Endothelial cell of umbilical vein (primary cell): ENCODE measurements at regions not wholly inside any gene's neighbourhood (a gene's known extent, or its start where the extent isn't known, plus 50 kb on each side); places are given as distances from the start of the nearest gene placed in this dataset.

Source experiments
- BruUV-seq: library from RNA; stranded (reverse); fragments of 400-500 nt; replicated peaks from 2 replicates; lab custom pipeline; 2021; lab: Mats Ljungman, UMichigan
- CTCF ChIA-PET: fragments of 300-600, 350-600 bp; sonication (Branson Sonifier 250); formaldehyde crosslinking; loops from one replicate; lab custom pipeline; 2021; ENCODE audit warnings: antibody characterized with exemption, inconsistent platforms; lab: Charles Lee
- POLR2A ChIA-PET: fragments of 300-600, 350-600 bp; sonication (Branson Sonifier 250); formaldehyde crosslinking; loops from one replicate; lab custom pipeline; 2021; ENCODE audit warnings: antibody characterized with exemption, inconsistent platforms; lab: Charles Lee
- DNase-seq: peaks from one replicate; pipeline ENCODE4 v3.0.0-alpha.2; 2011; ENCODE audit warnings: low read depth, low spot score
- FAIRE-seq: peaks from 2 replicates; lab custom pipeline; 2011; peaks lifted over from hg19 to GRCh38; lab: Jason Lieb, UNC
- H2AFZ ChIP-seq: 2 replicates; pipeline ENCODE4 v1.6.0; 2012; ENCODE audit warnings: low read depth, low read length, control low read depth, inconsistent platforms
- H3K27ac ChIP-seq: 2 replicates; pipeline ENCODE4 v1.5.1; 2011; ENCODE audit warnings: low read depth, mild to moderate bottlenecking, control low read depth, low read length, moderate library complexity; ENCODE audit not compliant: insufficient read depth
- H3K27me3 ChIP-seq, 2 experiments: 2 replicates each; pipeline versions ENCODE4 v1.6.0 to v1.6.1; 2011; ENCODE audit warnings: low read length in 2 of 2, mixed read lengths in 1 of 2; ENCODE audit not compliant: control insufficient read depth in 2 of 2, insufficient read depth in 2 of 2
- H3K36me3 ChIP-seq, 2 experiments: 2 replicates in 1 of 2; 3 replicates in 1 of 2; pipeline ENCODE4 v1.5.1; 2011; ENCODE audit warnings: low read length in 2 of 2, mild to moderate bottlenecking in 1 of 2, moderate library complexity in 1 of 2; ENCODE audit not compliant: control insufficient read depth in 2 of 2, insufficient read depth in 2 of 2; ENCODE audit errors: extremely low read depth in 1 of 2
- H3K4me1 ChIP-seq: 3 replicates; pipeline ENCODE4 v1.5.1; 2011; ENCODE audit warnings: mild to moderate bottlenecking, low read length; ENCODE audit not compliant: control insufficient read depth, insufficient read depth; ENCODE audit errors: extremely low read depth
- H3K4me2 ChIP-seq: 2 replicates; pipeline ENCODE4 v1.6.1; 2011; ENCODE audit warnings: low read length, control low read depth, mixed read lengths; ENCODE audit not compliant: insufficient read depth
- H3K4me3 ChIP-seq, 3 experiments: fragments of 200-600 bp in 1 of 3; sonication (generic), shearing (Covaris generic) in 1 of 3; replicated peaks in 1 of 3; 2 replicates each; pipeline ENCODE4 v1.5.1; 2011 to 2016; ENCODE audit warnings: control low read depth in 3 of 3, low read length in 3 of 3, mild to moderate bottlenecking in 2 of 3, inconsistent platforms in 1 of 3, low read depth in 1 of 3, moderate library complexity in 1 of 3; ENCODE audit not compliant: insufficient read depth in 1 of 3
- H3K79me2 ChIP-seq: 2 replicates; pipeline ENCODE4 v1.6.0; 2012; ENCODE audit warnings: low read length, inconsistent platforms; ENCODE audit not compliant: control insufficient read depth, insufficient read depth
- H3K9ac ChIP-seq: replicated peaks from 2 replicates; pipeline ENCODE3; 2011; ENCODE audit warnings: low read length, control low read depth; ENCODE audit not compliant: insufficient read depth; ENCODE audit errors: extremely low read depth
- H3K9me1 ChIP-seq: replicated peaks from 3 replicates; pipeline ENCODE4 v1.6.0; 2011; ENCODE audit warnings: mild to moderate bottlenecking, low read length; ENCODE audit not compliant: control insufficient read depth, insufficient read depth; ENCODE audit errors: extremely low read depth
- H3K9me3 ChIP-seq: replicated peaks from 2 replicates; pipeline ENCODE4 v1.5.1; 2012; ENCODE audit warnings: low read length, inconsistent platforms; ENCODE audit not compliant: control insufficient read depth, insufficient read depth
- H4K20me1 ChIP-seq: replicated peaks from 2 replicates; pipeline ENCODE3; 2011; ENCODE audit warnings: mild to moderate bottlenecking, low read length; ENCODE audit not compliant: control insufficient read depth, insufficient read depth; ENCODE audit errors: extremely low read depth
- CTCF ChIP-seq, 2 donors: IDR thresholded peaks; 1 replicate in 1 of 2; 2 replicates in 1 of 2; pipeline ENCODE4 v1.5.1; 2011; ENCODE audit warnings: low read length in 2 of 2, mild to moderate bottlenecking in 2 of 2, moderate library complexity in 2 of 2, control low read depth in 1 of 2, inconsistent platforms in 1 of 2, low read depth in 1 of 2; ENCODE audit not compliant: insufficient read depth in 1 of 2; ENCODE audit errors: extremely low read depth in 1 of 2
- EZH2 ChIP-seq: IDR thresholded peaks from 2 replicates; pipeline ENCODE4 v1.6.1; 2012; ENCODE audit warnings: borderline replicate concordance, low read depth, mild to moderate bottlenecking, moderate library complexity, low read length, inconsistent platforms; ENCODE audit not compliant: severe bottlenecking
- FOS ChIP-seq: IDR thresholded peaks from 2 replicates; pipeline ENCODE4 v1.6.1; 2011; ENCODE audit warnings: mild to moderate bottlenecking, low read length, moderate library complexity, borderline replicate concordance; ENCODE audit not compliant: insufficient read depth
- GATA2 ChIP-seq: IDR thresholded peaks from 2 replicates; pipeline ENCODE4 v1.7.0; 2011; ENCODE audit warnings: low read depth, mild to moderate bottlenecking, moderate library complexity, mixed read lengths, low read length; ENCODE audit not compliant: insufficient read length, insufficient read depth
- JUN ChIP-seq: IDR thresholded peaks from 2 replicates; pipeline ENCODE4 v1.6.1; 2011; ENCODE audit warnings: borderline replicate concordance, low read depth; ENCODE audit not compliant: insufficient read length, insufficient read depth
- MAX ChIP-seq: IDR thresholded peaks from 2 replicates; pipeline ENCODE4 v1.6.1; 2011; ENCODE audit not compliant: insufficient read depth, insufficient read length
- MYC ChIP-seq: IDR thresholded peaks from one replicate; pipeline ENCODE4 v1.6.1; 2011; ENCODE audit warnings: mild to moderate bottlenecking, low read depth, low read length
- POLR2A ChIP-seq: IDR thresholded peaks from 2 replicates; pipeline ENCODE4 v1.6.1; 2012; ENCODE audit warnings: low read depth, mild to moderate bottlenecking, control low read depth, low read length
- POLR2AphosphoS5 ChIP-seq: IDR thresholded peaks from 2 replicates; pipeline ENCODE4 v1.6.1; 2012; ENCODE audit warnings: low read depth, mild to moderate bottlenecking, control low read depth, low read length, moderate library complexity; ENCODE audit not compliant: insufficient read depth
- dilution Hi-C: fragments of 300-500 bp; cut with MboI; formaldehyde crosslinking; loops from one replicate; pipeline ENCODE4 v1.15.0; 2019; ENCODE audit warnings: low sequenced_read_pairs; ENCODE audit not compliant: extremely low pct_ligation_motif_present
- intact Hi-C: fragments of 100-400 bp; cut with micrococcal nuclease; formaldehyde crosslinking; loops from one replicate; pipeline ENCODE4 v1.10.0; 2022

DNA sequence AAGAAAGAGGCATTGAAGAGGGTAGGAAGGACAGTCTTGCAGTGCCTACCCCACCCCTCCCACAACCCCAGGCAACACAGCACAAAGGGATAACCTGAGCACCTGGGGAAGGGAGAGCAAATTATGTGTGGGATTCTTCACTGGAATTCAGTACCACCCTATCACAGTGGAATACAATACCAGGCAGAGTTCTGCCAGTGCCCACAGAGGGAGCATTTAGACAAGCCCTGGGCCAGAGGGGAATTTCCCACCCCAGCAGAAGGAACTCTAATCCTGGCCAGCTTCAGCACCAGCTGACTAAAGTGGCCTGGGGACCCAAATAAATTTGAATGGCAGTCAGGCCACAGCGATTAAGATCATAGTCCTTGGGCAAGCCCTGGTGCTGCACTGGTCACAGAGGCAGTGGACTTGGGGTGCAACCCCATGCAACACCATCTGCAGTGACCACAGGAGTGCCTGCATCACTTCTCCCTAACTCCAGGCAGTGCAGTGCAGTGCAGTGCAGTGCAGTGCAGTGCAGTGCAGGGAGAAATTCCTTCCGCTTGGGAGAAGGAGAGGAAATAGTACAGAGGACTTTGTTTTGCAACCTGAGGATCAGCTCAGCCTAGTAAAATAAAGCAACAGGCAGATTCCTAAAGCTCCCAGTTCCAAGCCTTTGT lies 147.8 kb upstream of the SRD5A2 start:
- TF ChIP-seq POLR2AphosphoS5 = no peak
- no peak for TF ChIP-seq MAX
- no peak for TF ChIP-seq CTCF (IDR thresholded peaks at IDR 0.05; ENCODE audit: extremely low read depth in 1 of 2, insufficient read depth in 1 of 2, low read depth in 1 of 2, low read length in 2 of 2)
- no peak for TF ChIP-seq FOS
- TF ChIP-seq POLR2A = no peak
- no peak for TF ChIP-seq JUN
- no peak for TF ChIP-seq MYC
- no peak for TF ChIP-seq EZH2
- TF ChIP-seq GATA2 = no peak
- Histone ChIP-seq H3K4me3 (no peak overlapping the region), H2AFZ (no peak overlapping the region), H3K9me3 (no peaks in the 10 kb centered on the region), H3K4me1 (no peaks in the 10 kb centered on the region), H3K4me2 (no peak overlapping the region), H3K27me3 (no peaks in the 10 kb centered on the region), H4K20me1 (no peaks in the 10 kb centered on the region), H3K36me3 (no peaks in the 10 kb centered on the region), H3K27ac (no peak overlapping the region), H3K9me1 (no peaks in the 10 kb centered on the region), H3K9ac (no peak overlapping the region), H3K79me2 (no peaks in the 10 kb centered on the region)
- CTCF ChIA-PET = interaction anchor here (1.4 kb wide), 1 partner anchor 1017 kb away, joined by 4 read pairs; no protein-coding TSS in a partner anchor
- intact Hi-C loops (no loop called here), dilution Hi-C loops (no loop called here)
- no peak for FAIRE-seq
- POLR2A ChIA-PET = no interaction called here
- no TSS peak for BruUV-seq
- DNase-seq = no peak
